Activated T-helper 17 cell treated with anti-CD3 and anti-CD28 coated beads, Interleukin-2, amount 50 U/mL, for 72 hours (primary cell): ENCODE measurements at regions not wholly inside any gene's neighbourhood (a gene's known extent, or its start where the extent isn't known, plus 50 kb on each side); places are given as distances from the start of the nearest gene placed in this dataset.
"Not testable (repeated sequence)": the region's sequence is repeated elsewhere in the genome, so short reads cannot be mapped to it uniquely, and the experiment has no call there.

Experiments
- ATAC-seq: fragments of 150-1000 bp; cut with Tn5 transposase; replicated peaks from 2 replicates; pipeline ENCODE4 v1.10.0; 2021; ENCODE audit warnings: mild to moderate bottlenecking, moderate library complexity
- H3K27ac Mint-ChIP-seq: one replicate; pipeline ENCODE4 v1.8.0; 2022; ENCODE audit warnings: mixed read lengths
- H3K27me3 Mint-ChIP-seq: one replicate; pipeline ENCODE4 v1.8.0; 2022; ENCODE audit warnings: mixed read lengths
- H3K36me3 Mint-ChIP-seq: one replicate; pipeline ENCODE4 v1.8.0; 2022; ENCODE audit warnings: low read depth, mild to moderate bottlenecking, mixed read lengths
- H3K4me1 Mint-ChIP-seq: one replicate; pipeline ENCODE4 v1.8.0; 2022; ENCODE audit warnings: mixed read lengths
- H3K4me3 Mint-ChIP-seq: one replicate; pipeline ENCODE4 v1.8.0; 2022; ENCODE audit warnings: mild to moderate bottlenecking, mixed read lengths
- H3K9me3 Mint-ChIP-seq: one replicate; pipeline ENCODE4 v1.8.0; 2022; ENCODE audit warnings: mixed read lengths

DNA sequence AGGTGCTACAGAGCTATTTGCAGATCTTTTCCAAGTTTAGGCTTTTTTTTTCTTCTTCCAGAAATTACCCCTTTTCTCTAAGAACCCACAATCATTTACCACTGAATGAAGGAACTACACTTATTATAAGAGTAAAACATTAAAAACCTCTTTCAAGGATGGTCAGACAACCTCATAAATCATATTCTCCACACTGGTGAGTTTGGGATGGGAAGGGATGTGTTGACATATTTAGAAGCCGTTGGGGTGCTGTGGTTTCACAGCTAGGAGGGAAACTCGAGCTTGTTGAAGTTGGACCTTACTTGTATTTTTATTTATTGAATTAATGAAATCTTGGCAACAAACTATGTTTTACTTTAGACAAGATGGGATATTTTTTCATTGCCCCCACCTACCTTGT, 289.4 kb upstream of the MEIS1 start:
- Mint-ChIP-seq H3K9me3 (no peaks in the 10 kb centered on the region), H3K4me3 (no peak overlapping the region), H3K36me3 (no peaks in the 10 kb centered on the region), H3K4me1 (no peaks in the 10 kb centered on the region), H3K27ac (no peak overlapping the region), H3K27me3 (no peaks in the 10 kb centered on the region)
- ATAC-seq, result no peak

DNA sequence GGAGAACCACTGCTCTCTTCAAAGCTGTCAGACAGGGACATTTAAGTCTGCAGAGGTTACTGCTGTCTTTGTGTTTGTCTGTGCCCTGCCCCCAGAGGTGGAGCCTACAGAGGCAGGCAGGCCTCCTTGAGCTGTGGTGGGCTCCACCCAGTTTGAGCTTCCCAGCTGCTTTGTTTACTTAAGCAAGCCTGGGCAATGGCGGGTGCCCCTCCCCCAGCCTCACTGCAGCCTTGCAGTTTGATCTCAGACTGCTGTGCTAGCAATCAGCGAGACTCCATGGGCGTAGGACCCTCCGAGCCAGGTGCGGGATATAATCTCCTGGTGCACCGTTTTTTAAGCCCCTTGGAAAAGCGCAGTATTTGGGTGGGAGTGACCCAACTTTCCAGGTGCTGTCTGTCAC, 290.6 kb upstream of the MEIS1 start:
- H3K9me3 Mint-ChIP-seq, H3K36me3 Mint-ChIP-seq, H3K27ac Mint-ChIP-seq, H3K4me1 Mint-ChIP-seq, H3K27me3 Mint-ChIP-seq, ATAC-seq, H3K4me3 Mint-ChIP-seq: not testable (repeated sequence)

DNA sequence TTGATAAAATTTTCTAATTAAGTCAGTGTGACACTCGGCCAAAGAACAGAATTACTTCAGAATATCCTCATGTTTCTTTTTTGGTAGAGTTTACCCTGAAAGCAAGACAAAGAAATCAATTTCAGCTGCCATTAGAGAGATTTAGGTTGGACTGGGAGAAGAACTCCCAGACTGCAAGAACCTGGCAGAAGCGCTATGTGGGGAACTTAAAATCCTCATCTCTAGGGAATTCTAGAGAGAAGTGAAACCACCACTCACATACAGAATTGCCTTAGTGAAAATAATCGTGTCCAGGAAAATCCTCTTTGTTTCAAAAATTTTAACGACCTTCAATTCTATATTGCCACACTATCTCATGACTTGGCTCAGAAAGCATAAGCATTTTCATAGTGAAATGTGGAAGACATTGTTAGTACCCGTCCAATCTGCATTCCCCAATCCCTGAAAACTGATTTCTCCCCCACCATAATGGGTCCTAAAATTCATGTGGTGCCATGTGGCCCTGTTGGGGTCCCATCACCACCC, 297.3 kb upstream of the MEIS1 start:
- Mint-ChIP-seq H3K4me3 (no peak overlapping the region), H3K4me1 (no peaks in the 10 kb centered on the region), H3K27me3 (no peaks in the 10 kb centered on the region), H3K9me3 (peaks cover 3% of the 10 kb centered on the region), H3K36me3 (no peaks in the 10 kb centered on the region), H3K27ac (no peak overlapping the region)
- ATAC-seq, result no peak

DNA sequence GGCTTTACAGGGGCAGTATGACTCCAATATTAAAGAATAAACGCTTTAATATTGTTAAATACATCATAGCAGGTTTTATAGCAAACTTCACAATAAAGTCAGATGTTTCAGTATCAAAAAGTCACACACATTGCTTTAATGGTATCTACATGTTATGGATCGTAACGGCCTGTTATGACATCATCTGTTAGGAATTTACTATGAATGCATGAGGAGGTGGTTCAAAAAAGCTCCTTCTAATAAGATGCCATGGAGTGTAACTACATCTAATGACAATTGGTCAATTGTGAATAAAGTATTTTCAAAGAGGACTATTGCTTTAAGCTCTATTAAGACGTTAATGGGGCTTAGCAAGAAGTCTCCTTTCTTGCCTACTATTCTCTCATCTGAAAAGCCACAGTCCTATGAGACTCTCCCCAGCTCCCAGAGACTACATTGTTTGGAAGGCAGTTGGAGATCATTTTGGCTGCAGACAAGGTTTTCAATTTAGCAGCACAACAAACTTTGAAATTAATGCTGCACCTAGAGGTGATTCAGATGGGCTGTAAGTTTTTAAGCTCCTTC, 300.7 kb upstream of the MEIS1 start:
- Mint-ChIP-seq H3K36me3 (no peaks in the 10 kb centered on the region), H3K27me3 (no peaks in the 10 kb centered on the region), H3K9me3 (peaks cover 3% of the 10 kb centered on the region), H3K4me3 (no peak overlapping the region), H3K4me1 (no peaks in the 10 kb centered on the region), H3K27ac (no peak overlapping the region)
- ATAC-seq, result no peak

DNA sequence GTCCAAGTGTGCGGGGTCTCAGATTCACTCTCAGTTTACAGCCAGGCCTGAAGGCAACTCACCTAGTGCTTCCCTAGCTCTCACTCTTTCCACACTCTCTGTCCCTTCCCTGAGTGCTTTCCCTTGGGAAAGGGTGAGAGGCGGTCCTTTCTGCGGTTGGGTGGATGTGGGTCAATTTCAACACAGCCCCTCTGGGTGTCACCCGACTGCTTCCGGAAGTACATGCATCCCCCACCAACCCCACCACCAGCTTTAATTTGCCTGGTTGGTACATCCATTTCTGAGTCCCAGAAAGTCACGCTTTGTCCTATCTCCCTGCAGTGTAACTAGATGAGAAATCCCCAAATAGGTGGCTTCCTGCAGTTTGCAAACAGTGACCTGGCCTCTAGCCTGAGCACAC, 307.3 kb upstream of the MEIS1 start:
- Mint-ChIP-seq H3K36me3 (no peaks in the 10 kb centered on the region), H3K4me3 (no peak overlapping the region), H3K27ac (no peak overlapping the region), H3K27me3 (no peaks in the 10 kb centered on the region), H3K9me3 (no peaks in the 10 kb centered on the region), H3K4me1 (no peaks in the 10 kb centered on the region)
- ATAC-seq, result no peak

DNA sequence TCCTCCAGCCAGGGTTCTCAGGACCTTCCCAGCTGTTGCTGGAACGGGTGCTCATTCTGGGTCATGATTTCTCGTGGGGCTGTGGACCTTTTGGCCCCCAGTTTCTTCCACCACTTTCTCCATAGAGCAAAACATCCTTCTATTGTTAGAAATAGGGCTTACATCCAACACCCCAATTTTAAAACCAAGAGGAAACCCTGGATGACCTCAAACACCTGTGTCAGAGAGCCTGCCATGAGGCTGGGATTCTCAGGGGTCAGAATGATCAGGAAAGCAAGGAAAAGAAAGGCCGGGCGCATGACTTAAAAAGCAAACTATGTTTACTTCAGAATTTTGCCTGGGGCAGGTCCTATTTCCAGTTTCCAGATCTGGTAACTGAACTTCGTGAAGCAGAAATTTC, 307.9 kb upstream of the MEIS1 start:
- no peaks in the 10 kb centered on the region for H3K27me3 Mint-ChIP-seq
- ATAC-seq, result no peak
- H3K27ac Mint-ChIP-seq, result no peak overlapping the region
- H3K36me3 Mint-ChIP-seq, result no peaks in the 10 kb centered on the region
- no peak overlapping the region for H3K4me3 Mint-ChIP-seq
- no peaks in the 10 kb centered on the region for H3K4me1 Mint-ChIP-seq
- H3K9me3 Mint-ChIP-seq, result no peaks in the 10 kb centered on the region

DNA sequence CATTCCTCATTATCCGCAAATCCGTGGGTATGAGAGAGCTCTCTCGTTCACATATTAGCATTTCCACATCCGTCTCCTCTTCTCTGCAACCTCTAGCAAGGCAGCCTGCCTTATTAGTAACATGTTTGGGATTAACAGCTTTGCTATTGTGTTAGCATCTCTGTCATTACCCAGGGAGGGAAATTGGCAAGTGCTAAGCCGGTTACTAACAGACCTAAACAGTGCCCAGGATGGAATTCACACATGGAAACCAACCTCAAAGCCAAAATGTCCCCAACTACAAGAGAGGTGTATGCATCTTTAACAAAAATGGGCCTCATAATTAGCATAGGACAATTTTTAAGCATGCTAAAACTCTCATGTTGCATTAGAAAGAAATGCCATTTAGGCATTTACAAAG, 309.0 kb upstream of the MEIS1 start:
- no peaks in the 10 kb centered on the region for H3K36me3 Mint-ChIP-seq
- H3K9me3 Mint-ChIP-seq, result no peaks in the 10 kb centered on the region
- ATAC-seq, result no peak
- H3K4me1 Mint-ChIP-seq, result no peaks in the 10 kb centered on the region
- no peaks in the 10 kb centered on the region for H3K27me3 Mint-ChIP-seq
- H3K27ac Mint-ChIP-seq, result no peak overlapping the region
- H3K4me3 Mint-ChIP-seq, result no peak overlapping the region

DNA sequence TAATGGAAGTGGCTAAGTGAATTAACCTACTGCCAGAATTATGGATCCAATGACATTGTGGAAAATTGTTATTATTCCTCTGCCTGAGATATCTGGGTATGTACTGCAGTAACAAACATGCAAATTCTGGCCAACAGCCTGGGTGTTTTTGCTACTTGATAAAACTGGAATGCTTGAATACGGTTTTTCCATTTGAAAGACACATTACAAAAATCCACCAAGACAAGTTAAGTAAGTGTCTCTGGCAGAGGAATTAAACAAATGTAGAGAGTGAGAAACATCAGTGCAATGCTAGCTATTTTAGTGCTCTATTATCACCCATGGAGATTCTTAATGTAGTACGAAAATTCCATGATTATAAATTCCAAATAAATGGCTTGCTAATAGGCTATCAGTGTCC, 312.4 kb upstream of the MEIS1 start:
- H3K4me3 Mint-ChIP-seq, result no peak overlapping the region
- no peaks in the 10 kb centered on the region for H3K27me3 Mint-ChIP-seq
- H3K27ac Mint-ChIP-seq, result no peak overlapping the region
- H3K36me3 Mint-ChIP-seq, result no peaks in the 10 kb centered on the region
- ATAC-seq, result no peak
- peaks cover 6% of the 10 kb centered on the region for H3K9me3 Mint-ChIP-seq
- H3K4me1 Mint-ChIP-seq, result no peaks in the 10 kb centered on the region

DNA sequence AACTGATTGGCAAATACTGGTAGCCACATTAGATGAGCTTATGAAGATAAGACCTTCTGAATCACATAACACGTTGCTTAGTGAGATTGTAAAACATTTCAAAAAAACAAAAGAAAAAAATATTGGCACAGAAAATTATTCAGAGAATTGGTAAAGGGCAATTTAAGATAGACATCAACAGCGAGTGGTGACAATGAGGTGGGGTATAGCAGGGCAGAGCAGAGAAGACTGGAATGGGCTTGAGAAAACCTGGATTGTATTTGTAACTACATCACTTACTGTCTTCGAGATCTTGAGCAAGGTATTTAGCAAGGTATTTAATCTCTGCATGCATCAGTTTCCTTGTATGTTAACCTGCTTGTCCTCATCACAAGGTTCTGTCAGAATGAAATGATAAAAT, 313.0 kb upstream of the MEIS1 start:
- no peak overlapping the region for H3K27ac Mint-ChIP-seq
- ATAC-seq, result no peak
- H3K36me3 Mint-ChIP-seq, result no peaks in the 10 kb centered on the region
- peaks cover 6% of the 10 kb centered on the region for H3K9me3 Mint-ChIP-seq
- H3K4me1 Mint-ChIP-seq, result no peaks in the 10 kb centered on the region
- H3K4me3 Mint-ChIP-seq, result no peak overlapping the region
- no peaks in the 10 kb centered on the region for H3K27me3 Mint-ChIP-seq

DNA sequence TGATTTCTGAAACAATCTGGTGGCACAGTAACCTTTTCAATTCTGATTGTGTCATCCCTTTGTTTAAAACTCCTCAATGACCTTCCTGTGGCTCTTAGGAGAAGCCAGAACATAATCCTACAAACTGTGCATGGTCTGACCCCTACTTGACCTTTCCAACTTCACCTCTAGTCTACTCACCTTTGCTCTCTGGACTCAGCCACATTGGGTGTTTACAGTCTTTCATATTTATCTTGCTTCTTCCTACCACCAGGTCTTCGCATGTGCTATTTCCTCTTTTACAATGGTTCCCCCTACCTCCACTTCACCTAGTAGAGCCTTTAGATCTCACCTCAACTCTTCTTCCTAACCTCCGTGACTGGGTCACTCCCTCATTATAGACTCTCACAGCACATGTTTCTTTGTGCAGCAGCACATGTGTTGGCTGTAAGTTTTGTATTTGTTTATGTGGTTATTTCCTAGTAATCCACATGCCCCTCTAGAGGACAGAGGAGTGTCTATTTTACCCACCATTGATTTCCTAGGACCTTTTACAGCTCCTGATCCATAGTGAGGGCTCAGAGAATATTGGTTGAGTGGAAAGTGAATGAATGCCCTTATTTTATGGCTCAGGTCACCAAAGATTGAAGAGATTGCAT, 320.8 kb upstream of the MEIS1 start:
- no peaks in the 10 kb centered on the region for H3K36me3 Mint-ChIP-seq
- H3K27me3 Mint-ChIP-seq, result no peaks in the 10 kb centered on the region
- H3K9me3 Mint-ChIP-seq, result peaks cover 11% of the 10 kb centered on the region
- ATAC-seq, result no peak
- no peak overlapping the region for H3K27ac Mint-ChIP-seq
- no peak overlapping the region for H3K4me3 Mint-ChIP-seq
- no peaks in the 10 kb centered on the region for H3K4me1 Mint-ChIP-seq

DNA sequence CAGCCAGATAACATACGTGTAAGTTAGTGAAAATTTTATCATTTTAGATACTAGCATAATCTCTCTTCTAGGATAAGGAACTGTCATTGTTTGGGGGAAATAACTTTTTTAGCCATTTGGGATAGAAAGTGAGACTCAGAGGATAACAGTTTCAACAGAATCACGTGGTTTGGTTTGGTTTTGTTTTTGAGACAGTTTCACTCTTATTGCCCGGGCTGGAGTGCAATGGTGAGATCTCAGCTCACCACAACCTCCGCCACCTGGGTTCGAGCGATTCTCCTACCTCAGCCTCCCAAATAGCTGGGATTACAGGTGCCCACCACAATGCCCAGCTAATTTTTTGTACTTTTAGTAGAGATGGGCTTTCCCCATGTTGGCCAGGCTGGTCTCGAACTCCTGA, 323.2 kb upstream of the MEIS1 start:
- no peak for ATAC-seq
- Mint-ChIP-seq H3K9me3 (peaks cover 10% of the 10 kb centered on the region), H3K4me1 (no peaks in the 10 kb centered on the region), H3K4me3 (no peak overlapping the region), H3K27me3 (no peaks in the 10 kb centered on the region), H3K27ac (no peak overlapping the region), H3K36me3 (no peaks in the 10 kb centered on the region)

DNA sequence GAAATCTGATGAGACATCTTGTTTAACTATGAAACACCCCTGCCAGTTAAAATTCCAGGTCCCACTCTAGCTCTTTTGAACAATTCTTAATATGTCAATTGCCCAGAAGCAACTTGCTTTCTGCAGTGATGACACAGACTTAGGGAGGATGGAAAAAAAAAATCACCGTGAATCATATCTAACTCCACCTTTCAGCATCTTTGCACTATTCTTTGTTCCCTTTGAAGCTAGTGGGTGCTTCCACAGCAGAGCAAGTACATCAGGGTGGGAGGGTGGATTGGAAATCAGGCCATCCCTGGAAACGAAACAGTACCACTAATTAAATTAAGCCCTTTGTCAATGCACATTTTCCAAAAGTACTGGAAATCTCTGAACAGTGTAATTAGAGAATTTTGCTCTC, 324.3 kb upstream of the MEIS1 start:
- no peak overlapping the region for H3K4me3 Mint-ChIP-seq
- no peak for ATAC-seq
- no peaks in the 10 kb centered on the region for H3K27me3 Mint-ChIP-seq
- H3K9me3 Mint-ChIP-seq, result peaks cover 10% of the 10 kb centered on the region
- no peaks in the 10 kb centered on the region for H3K36me3 Mint-ChIP-seq
- no peak overlapping the region for H3K27ac Mint-ChIP-seq
- no peaks in the 10 kb centered on the region for H3K4me1 Mint-ChIP-seq

DNA sequence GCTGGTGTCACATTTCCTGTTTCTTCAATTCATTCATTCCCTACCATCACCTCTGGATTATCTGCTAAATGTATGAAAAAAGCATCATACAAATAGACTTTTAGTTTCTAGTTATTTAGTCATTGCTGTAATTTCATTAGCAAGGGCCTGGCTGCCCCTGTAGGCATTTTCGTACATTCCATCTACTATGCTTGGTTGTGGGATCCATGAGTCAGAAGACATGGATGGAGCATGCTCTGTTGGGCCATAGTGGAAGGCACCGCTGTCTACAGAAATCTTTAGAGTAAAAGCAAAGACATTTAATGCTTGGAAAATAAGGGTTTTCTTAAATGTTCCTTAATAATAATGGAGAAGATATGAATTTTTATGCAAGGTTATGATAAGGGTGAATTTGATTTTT, 324.8 kb upstream of the MEIS1 start:
- Mint-ChIP-seq H3K27ac (no peak overlapping the region), H3K27me3 (no peaks in the 10 kb centered on the region), H3K4me3 (no peak overlapping the region), H3K4me1 (no peaks in the 10 kb centered on the region), H3K9me3 (peaks cover 10% of the 10 kb centered on the region), H3K36me3 (no peaks in the 10 kb centered on the region)
- ATAC-seq, result no peak

DNA sequence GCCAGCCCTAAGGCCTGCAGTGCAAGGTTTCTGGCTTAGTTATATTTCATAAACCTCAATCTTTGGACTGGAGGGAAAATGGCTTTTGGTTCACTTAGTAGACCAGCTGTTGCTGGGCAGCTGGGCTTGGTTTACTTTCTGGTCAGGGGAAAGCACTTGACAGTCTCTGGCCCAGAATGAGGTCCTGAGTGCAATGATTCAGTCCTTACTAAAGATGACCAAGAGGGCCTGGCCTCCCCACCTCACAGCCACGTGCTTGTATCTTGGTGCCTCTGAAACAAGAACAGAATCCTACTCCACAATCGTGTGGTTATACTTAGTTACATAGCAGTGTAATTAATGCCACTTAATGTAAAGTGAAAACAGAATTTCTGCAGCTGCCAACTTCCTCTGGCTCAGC, 325.5 kb upstream of the MEIS1 start:
- Mint-ChIP-seq H3K36me3 (no peaks in the 10 kb centered on the region), H3K27me3 (no peaks in the 10 kb centered on the region), H3K4me3 (no peak overlapping the region), H3K27ac (no peak overlapping the region), H3K9me3 (peaks cover 10% of the 10 kb centered on the region), H3K4me1 (no peaks in the 10 kb centered on the region)
- no peak for ATAC-seq

DNA sequence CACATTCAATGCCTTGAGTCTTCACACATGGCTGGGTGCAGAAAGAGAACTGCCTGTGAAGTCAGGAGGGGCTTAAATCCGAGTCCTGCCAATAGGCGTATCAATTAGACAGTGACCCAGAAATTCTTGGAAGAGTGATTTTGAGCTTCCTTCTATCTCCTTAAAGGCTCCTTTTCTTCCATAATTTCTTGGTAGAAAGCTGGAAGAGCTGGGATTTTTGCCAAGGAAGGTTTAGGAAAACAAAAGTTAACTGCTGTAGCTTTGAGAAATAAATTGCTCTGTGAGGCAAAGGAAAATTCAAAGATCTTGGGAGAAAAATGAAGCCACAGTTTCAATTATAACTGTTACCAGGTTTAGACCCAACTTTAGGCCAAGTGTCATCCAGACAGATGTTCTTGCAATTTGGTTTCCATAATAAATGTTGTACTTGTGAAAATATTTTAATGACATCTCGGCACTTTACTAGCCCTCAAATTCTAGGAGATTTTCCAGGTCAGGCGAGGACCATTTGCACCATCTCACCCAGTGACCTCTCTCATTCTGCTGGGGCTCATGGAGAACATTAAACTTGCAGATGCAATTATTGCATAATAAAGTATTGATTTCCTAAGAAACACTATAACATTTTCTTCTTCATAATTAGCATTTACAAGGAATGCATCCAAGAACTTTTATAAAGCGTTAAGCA, 329.7 kb upstream of the MEIS1 start:
- Mint-ChIP-seq H3K27ac (no peak overlapping the region), H3K36me3 (no peaks in the 10 kb centered on the region), H3K27me3 (no peaks in the 10 kb centered on the region), H3K4me1 (no peaks in the 10 kb centered on the region), H3K9me3 (peaks cover 12% of the 10 kb centered on the region), H3K4me3 (no peak overlapping the region)
- ATAC-seq, result no peak
